ENCODE measurements at regions not wholly inside any gene's neighbourhood (a gene's known extent, or its start where the extent isn't known, plus 50 kb on each side); places are given as distances from the start of the nearest gene placed in this dataset.

DNA sequence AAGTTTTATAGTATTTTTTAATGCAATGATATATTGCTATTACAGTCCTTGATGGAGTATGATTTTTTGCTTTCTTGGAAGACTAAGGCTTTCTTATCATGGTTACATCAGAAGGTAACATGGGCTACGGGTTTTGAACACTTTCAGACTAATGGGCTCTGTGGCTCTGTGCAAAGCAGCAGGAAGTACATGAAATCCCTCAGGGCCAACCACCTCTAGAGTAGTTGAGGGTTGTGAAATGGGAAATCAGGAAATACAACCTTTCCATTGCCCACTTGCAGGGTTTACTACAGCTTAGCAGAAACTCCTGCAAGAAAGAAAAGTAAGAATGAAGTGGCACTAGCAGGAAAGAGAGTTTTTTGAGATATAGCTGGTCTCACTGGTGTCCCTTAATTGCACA, 853.5 kb downstream of the KCNMA1 start:
- 79 to 84% methylated on average over 1 of the region's 1 CpG for WGBS, 2 donors
- Histone ChIP-seq H3K4me3 (no peak overlapping the region), H3K27me3 (no peaks in the 10 kb centered on the region), H3K27ac (no peak overlapping the region), H3K36me3 (replicated peaks in 1 of 2; ENCODE audit: insufficient read depth in 1 of 2, low read depth in 2 of 2) (no peaks in the 10 kb centered on the region), H3K4me1 (no peaks in the 10 kb centered on the region), H3K9me3 (no peaks in the 10 kb centered on the region)
- no peak for ATAC-seq
- DNase-seq, result no peak
- intact Hi-C loops (cut with DNase I), result no loop called here
- TF ChIP-seq POLR2A (IDR thresholded peaks at IDR 0.05), result no peak
- TF ChIP-seq, protein P1, sequence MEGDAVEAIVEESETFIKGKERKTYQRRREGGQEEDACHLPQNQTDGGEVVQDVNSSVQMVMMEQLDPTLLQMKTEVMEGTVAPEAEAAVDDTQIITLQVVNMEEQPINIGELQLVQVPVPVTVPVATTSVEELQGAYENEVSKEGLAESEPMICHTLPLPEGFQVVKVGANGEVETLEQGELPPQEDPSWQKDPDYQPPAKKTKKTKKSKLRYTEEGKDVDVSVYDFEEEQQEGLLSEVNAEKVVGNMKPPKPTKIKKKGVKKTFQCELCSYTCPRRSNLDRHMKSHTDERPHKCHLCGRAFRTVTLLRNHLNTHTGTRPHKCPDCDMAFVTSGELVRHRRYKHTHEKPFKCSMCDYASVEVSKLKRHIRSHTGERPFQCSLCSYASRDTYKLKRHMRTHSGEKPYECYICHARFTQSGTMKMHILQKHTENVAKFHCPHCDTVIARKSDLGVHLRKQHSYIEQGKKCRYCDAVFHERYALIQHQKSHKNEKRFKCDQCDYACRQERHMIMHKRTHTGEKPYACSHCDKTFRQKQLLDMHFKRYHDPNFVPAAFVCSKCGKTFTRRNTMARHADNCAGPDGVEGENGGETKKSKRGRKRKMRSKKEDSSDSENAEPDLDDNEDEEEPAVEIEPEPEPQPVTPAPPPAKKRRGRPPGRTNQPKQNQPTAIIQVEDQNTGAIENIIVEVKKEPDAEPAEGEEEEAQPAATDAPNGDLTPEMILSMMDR (IDR thresholded peaks at IDR 0.05), result no peak

DNA sequence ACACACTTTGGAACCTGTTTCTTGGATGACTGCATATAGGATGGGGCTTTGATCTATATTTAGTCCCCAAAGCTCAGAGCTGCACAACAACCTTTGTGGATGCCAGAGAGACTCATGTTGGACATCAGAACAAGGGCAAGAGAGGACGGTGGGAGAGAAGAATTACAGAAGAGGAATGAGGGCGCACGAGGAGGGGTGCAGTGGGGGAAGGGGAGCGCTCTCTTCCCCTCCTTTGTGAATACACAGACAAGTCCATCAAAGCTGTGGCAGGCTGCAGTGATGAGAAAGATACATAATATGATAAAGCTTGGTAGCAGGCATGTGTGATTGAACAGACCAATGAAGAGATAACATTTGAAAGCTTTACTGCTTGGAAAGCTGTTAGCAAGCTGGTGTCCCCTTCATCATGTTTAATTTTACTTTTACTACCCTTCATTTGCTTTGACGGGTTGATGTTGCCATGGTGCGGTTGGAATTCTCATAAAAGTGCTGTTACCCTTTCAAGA, 857.8 kb downstream of the KCNMA1 start:
- no peaks in the 10 kb centered on the region for H3K9me3 ChIP-seq

DNA sequence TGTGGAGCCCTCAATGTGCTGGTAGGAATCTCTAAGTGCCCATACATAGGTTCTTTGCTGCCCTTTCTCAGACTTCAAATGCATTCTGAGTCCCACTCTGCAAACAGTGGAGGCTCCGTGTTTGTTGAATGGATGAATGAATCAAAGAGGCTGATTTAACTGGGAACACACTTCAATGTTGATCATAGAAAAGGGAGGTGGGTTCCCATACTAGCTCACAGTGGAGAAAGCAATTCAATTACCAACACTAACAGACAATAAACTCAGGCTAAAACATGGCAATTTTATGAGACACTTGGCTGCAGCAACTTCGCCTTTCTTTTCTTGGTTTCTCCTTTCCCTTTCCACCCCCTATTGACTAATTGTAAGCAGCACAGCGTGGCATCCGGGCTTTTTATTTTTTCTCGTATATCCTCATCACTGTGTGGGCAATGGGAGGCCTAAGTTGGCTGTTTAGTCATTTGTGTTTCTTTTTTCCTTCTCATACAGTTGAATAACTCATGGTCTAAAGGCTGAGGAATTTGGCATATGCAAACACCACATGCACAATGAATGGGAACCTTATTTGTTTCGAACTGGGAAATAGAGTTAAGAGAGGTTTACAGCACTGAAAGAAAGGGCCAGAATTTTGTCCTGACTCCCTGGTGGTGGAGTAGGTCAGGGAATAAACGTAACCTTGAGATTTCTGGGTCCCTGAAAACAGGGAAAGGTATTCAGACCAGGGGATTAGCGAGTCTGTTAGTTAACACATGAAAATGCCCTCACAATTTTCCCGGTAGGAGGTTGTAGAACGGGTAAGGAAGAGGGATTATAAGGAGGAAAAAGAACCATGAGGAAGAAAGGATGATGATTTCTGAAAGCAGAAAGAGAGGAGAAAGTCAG, 858.5 kb downstream of the KCNMA1 start:
- intact Hi-C loops (cut with DNase I), result no loop called here
- no peak for TF ChIP-seq POLR2A (IDR thresholded peaks at IDR 0.05)
- TF ChIP-seq, protein P1 (IDR thresholded peaks at IDR 0.05), result no peak
- Histone ChIP-seq H3K9me3 (no peaks in the 10 kb centered on the region), H3K36me3 (replicated peaks in 1 of 2; ENCODE audit: insufficient read depth in 1 of 2, low read depth in 2 of 2) (no peaks in the 10 kb centered on the region), H3K27me3 (no peaks in the 10 kb centered on the region), H3K4me1 (no peaks in the 10 kb centered on the region), H3K27ac (no peak overlapping the region), H3K4me3 (no peak overlapping the region)
- WGBS, 2 donors, result 52 to 54% methylated on average over 10 of the region's 10 CpGs
- DNase-seq (no peak), ATAC-seq (no peak)

More for the DNA sequence above, 857.8 kb downstream of the KCNMA1 start:
- H3K36me3 ChIP-seq (replicated peaks in 1 of 2; ENCODE audit: insufficient read depth in 1 of 2, low read depth in 2 of 2), result no peaks in the 10 kb centered on the region
- TF ChIP-seq, protein P1 (IDR thresholded peaks at IDR 0.05), result no peak
- no peak for TF ChIP-seq POLR2A (IDR thresholded peaks at IDR 0.05)
- DNase-seq (no peak), ATAC-seq (no peak)
- intact Hi-C loops (cut with DNase I), result no loop called here
- no peak overlapping the region for H3K27ac ChIP-seq
- no peaks in the 10 kb centered on the region for H3K27me3 ChIP-seq
- WGBS, 2 donors, result 63 to 77% methylated on average over 6 of the region's 6 CpGs
- H3K4me3 ChIP-seq, result no peak overlapping the region
- H3K4me1 ChIP-seq, result no peaks in the 10 kb centered on the region

- H3K36me3 ChIP-seq (replicated peaks in 1 of 2; ENCODE audit: insufficient read depth in 1 of 2, low read depth in 2 of 2), result no peaks in the 10 kb centered on the region
- H3K27ac ChIP-seq, result no peak overlapping the region
- TF ChIP-seq, protein P1 (IDR thresholded peaks at IDR 0.05), result no peak
- TF ChIP-seq POLR2A (IDR thresholded peaks at IDR 0.05), result no peak
- H3K4me1 ChIP-seq, result no peaks in the 10 kb centered on the region
- no peak for ATAC-seq
- intact Hi-C loops (cut with DNase I), result no loop called here
- no peaks in the 10 kb centered on the region for H3K9me3 ChIP-seq
- H3K27me3 ChIP-seq, result no peaks in the 10 kb centered on the region
- DNase-seq, result no peak
- 93% methylated on average over 4 of the region's 4 CpGs for WGBS, 2 donors
- H3K4me3 ChIP-seq, result no peak overlapping the region
Observed at GRCh38 chr10:76774987-76775603, 862.5 kb downstream of the KCNMA1 start.

All from body of pancreas (tissue), 4 donors.